ENCODE measurements at regions not wholly inside any gene's neighbourhood (a gene's known extent, or its start where the extent isn't known, plus 50 kb on each side); places are given as distances from the start of the nearest gene placed in this dataset.

DNA sequence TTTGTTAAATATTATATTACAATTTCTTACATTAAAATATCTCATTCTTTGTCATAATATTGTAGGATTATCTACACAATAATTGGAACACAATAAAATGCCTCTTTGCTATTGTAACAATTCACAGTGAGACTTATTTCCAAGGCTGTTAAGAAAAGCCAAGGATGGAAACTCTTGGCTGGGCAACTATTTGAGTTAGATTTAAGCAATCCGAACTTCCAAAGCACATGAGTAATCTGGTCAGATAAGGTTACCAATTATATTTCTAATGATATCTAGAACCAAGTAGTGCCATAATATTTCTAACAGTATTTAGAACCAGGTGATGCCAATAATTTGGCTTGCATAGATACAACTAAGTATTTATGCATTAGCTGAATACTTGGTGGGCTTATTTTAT, 154.7 kb upstream of the KCNK2 start:
- TF ChIP-seq, protein P1, sequence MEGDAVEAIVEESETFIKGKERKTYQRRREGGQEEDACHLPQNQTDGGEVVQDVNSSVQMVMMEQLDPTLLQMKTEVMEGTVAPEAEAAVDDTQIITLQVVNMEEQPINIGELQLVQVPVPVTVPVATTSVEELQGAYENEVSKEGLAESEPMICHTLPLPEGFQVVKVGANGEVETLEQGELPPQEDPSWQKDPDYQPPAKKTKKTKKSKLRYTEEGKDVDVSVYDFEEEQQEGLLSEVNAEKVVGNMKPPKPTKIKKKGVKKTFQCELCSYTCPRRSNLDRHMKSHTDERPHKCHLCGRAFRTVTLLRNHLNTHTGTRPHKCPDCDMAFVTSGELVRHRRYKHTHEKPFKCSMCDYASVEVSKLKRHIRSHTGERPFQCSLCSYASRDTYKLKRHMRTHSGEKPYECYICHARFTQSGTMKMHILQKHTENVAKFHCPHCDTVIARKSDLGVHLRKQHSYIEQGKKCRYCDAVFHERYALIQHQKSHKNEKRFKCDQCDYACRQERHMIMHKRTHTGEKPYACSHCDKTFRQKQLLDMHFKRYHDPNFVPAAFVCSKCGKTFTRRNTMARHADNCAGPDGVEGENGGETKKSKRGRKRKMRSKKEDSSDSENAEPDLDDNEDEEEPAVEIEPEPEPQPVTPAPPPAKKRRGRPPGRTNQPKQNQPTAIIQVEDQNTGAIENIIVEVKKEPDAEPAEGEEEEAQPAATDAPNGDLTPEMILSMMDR (IDR thresholded peaks at IDR 0.05), result no peak
- no peaks in the 10 kb centered on the region for H3K4me1 Mint-ChIP-seq (ENCODE audit: low read depth)
- ChIA-PET CTCF (no interaction called here), POLR2A (no interaction called here)
- ATAC-seq, result no peak
- H3K27me3 Mint-ChIP-seq, result peaks cover 3% of the 10 kb centered on the region
- no peak overlapping the region for H3K4me3 Mint-ChIP-seq
- no peak overlapping the region for H3K27ac Mint-ChIP-seq
- intact Hi-C loops (cut with micrococcal nuclease), result no loop called here
- DNase-seq, result no peak
- peaks cover 4% of the 10 kb centered on the region for H3K9me3 Mint-ChIP-seq
- H3K36me3 Mint-ChIP-seq (ENCODE audit: low read depth), result no peaks in the 10 kb centered on the region

DNA sequence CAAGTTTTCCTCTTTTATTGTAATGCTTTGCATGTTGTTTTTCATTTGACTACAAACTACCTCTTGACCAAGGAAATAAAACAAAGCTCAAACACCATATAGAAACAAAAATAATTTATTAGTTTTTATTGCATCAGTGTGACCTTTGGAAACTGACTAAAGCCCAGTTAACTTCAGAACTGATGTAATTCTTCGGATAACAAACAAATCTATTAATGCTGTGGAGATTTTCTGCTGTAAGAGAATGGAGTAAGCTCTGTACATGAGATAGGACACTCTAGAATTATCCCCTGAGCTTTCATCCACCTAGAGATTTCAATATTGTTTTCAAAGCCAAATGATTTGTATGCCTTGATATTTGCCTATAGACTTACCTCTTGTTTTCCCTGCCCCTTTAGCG, 154.0 kb upstream of the KCNK2 start:
- Mint-ChIP-seq H3K9me3 (peaks cover 4% of the 10 kb centered on the region), H3K36me3 (ENCODE audit: low read depth) (no peaks in the 10 kb centered on the region), H3K4me3 (no peak overlapping the region), H3K27ac (no peak overlapping the region), H3K4me1 (ENCODE audit: low read depth) (no peaks in the 10 kb centered on the region), H3K27me3 (peaks cover 3% of the 10 kb centered on the region)
- ChIA-PET CTCF (no interaction called here), POLR2A (no interaction called here)
- TF ChIP-seq, protein P1 (IDR thresholded peaks at IDR 0.05), result no peak
- ATAC-seq (no peak), DNase-seq (no peak)
- intact Hi-C loops (cut with micrococcal nuclease), result no loop called here

DNA sequence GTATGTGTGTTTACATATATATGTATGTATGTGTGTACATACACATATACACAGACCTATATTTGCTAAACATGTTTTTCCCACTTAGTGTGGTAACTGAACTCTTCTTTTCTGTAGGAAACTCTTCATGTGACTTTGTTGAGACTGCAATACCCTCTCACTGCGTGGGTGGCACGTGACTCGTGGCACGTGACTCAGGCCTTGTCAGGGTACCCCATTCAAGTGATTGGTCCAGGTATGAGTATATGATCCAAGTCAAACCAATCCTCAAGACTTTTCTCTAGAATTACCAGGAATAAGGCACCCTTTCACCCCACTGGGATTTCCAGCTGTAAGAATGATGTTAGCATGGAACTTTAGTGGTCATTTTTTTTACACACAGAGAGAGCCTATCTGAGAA, 149.2 kb upstream of the KCNK2 start:
- ATAC-seq (no peak), DNase-seq (peak; percentile 21)
- intact Hi-C loops (cut with micrococcal nuclease), result no loop called here
- H3K4me3 Mint-ChIP-seq, result no peak overlapping the region
- H3K4me1 Mint-ChIP-seq (ENCODE audit: low read depth), result no peaks in the 10 kb centered on the region
- H3K27ac Mint-ChIP-seq, result no peak overlapping the region
- TF ChIP-seq, protein P1 (IDR thresholded peaks at IDR 0.05), result no peak
- POLR2A ChIA-PET, result no interaction called here
- H3K9me3 Mint-ChIP-seq, result peaks cover 4% of the 10 kb centered on the region
- no peaks in the 10 kb centered on the region for H3K36me3 Mint-ChIP-seq (ENCODE audit: low read depth)
- CTCF ChIA-PET, result no interaction called here
- H3K27me3 Mint-ChIP-seq, result peaks cover 3% of the 10 kb centered on the region

DNA sequence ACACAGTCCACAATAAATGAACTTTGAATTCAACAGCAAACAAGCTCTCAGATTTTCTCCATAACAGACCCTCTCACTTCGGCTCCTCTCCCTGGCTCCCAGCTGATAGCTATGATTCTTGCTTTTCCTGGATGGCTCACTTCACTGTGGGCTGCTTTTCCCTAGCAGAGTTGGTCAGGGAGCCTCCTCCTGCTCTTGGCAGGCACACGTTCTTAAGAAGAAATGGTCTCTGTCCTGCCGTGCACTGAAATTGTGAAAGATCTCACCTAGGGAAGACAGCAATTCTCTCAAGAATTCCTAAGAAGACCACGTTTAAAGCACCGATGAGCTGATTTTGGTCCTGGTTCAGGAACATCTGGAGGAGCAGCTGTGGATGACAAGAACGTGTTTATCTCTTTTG, 148.5 kb upstream of the KCNK2 start:
- ATAC-seq (no peak), DNase-seq (no peak)
- Mint-ChIP-seq H3K4me1 (ENCODE audit: low read depth) (no peaks in the 10 kb centered on the region), H3K36me3 (ENCODE audit: low read depth) (no peaks in the 10 kb centered on the region), H3K27ac (no peak overlapping the region), H3K9me3 (peaks cover 4% of the 10 kb centered on the region), H3K27me3 (peaks cover 3% of the 10 kb centered on the region), H3K4me3 (no peak overlapping the region)
- TF ChIP-seq, protein P1 (IDR thresholded peaks at IDR 0.05), result no peak
- ChIA-PET CTCF (no interaction called here), POLR2A (no interaction called here)
- intact Hi-C loops (cut with micrococcal nuclease), result no loop called here

DNA sequence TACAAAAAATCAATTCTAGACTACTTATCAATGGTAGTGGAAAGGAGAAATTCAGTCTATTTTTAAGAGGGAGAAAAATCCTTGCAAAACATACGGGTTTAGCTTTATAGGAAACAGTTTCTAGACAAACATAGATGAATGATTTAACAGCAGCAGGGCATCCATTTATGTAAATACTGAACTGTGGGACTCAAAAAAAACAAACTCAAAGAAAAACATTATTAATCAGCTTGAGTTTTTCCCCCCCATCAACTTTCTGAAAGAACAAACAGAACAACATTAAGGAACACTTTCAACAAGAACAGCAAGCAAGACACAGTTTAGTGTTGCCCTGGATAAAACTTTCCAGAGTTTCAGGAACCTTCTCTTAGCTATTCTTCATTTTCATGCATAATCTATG, 147.3 kb upstream of the KCNK2 start:
- peaks cover 3% of the 10 kb centered on the region for H3K27me3 Mint-ChIP-seq
- TF ChIP-seq, protein P1 (IDR thresholded peaks at IDR 0.05), result no peak
- H3K4me1 Mint-ChIP-seq (ENCODE audit: low read depth), result no peaks in the 10 kb centered on the region
- peaks cover 4% of the 10 kb centered on the region for H3K9me3 Mint-ChIP-seq
- intact Hi-C loops (cut with micrococcal nuclease), result no loop called here
- no peak overlapping the region for H3K4me3 Mint-ChIP-seq
- CTCF ChIA-PET, result interaction anchor here (0.8 kb wide), 1 partner anchor 12 kb away, joined by 4 read pairs; no protein-coding TSS in a partner anchor
- POLR2A ChIA-PET, result no interaction called here
- no peak overlapping the region for H3K27ac Mint-ChIP-seq
- DNase-seq (no peak), ATAC-seq (no peak)
- no peaks in the 10 kb centered on the region for H3K36me3 Mint-ChIP-seq (ENCODE audit: low read depth)
